ENCODE measurements at regions not wholly inside any gene's neighbourhood (a gene's known extent, or its start where the extent isn't known, plus 50 kb on each side); places are given as distances from the start of the nearest gene placed in this dataset.

GRCh38 chr12:63318933-63319332 is 167.9 kb upstream of the AVPR1A start:
- DNase-seq (ENCODE audit: low read depth) = no peak

DNA sequence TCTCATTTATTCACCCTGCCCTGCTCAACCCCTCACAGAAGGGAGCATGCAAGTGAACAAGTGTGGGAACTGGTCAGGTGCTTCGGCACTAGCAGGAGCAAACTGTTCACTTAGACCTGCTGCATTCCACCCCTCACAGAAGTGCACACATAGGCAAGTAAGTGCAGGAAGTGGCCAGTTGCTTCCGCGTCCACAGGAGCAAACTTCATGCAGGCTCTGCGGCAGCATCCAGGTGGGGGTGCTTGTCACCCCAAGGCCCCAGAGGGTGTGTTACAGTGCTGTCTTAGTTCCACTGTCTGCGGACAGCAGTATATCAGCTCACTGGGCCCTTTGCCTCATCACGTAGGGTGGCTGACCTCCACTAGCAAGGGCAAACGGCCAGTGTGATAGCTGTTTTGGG is 167.3 kb upstream of the AVPR1A start:
- no peak for DNase-seq (ENCODE audit: low read depth)

- DNase-seq (ENCODE audit: low read depth) = no peak
These were observed 166.9 kb upstream of the AVPR1A start for GRCh38 chr12:63317880-63318279.

GRCh38 chr12:63317286-63317846 is 166.4 kb upstream of the AVPR1A start:
- no peak for DNase-seq (ENCODE audit: low read depth)

GRCh38 chr12:63313139-63313538 is 162.1 kb upstream of the AVPR1A start:
- DNase-seq (ENCODE audit: low read depth) = no peak

- no peak for DNase-seq (ENCODE audit: low read depth)
These were observed 157.7 kb upstream of the AVPR1A start for GRCh38 chr12:63308671-63309070.

- DNase-seq (ENCODE audit: low read depth) = no peak
These were observed 156.8 kb upstream of the AVPR1A start for GRCh38 chr12:63307849-63308248.

GRCh38 chr12:63305901-63306875 is 155.2 kb upstream of the AVPR1A start:
- DNase-seq (ENCODE audit: low read depth) = no peak

DNA sequence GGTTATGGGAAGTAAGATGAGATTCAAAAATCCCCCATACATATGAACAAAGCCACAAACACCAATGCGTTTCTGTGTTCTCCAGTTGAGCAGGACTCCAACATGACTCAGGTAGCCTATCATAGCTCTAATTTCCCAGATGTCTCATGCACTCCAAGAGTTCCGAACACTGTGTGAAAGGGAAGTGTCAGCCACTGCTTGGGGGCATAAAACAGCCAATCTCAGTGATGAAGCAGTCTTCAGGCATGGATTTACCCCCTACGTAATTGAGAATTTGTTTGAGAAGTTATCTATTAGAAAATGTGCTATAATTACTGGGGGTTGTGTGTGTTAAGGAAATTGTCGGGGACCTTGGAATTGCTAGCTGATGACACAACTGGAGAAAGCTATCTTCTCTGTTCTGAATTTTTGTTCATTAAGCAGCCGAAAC is 153.9 kb upstream of the AVPR1A start:
- no peak for DNase-seq (ENCODE audit: low read depth)

GRCh38 chr12:63302941-63303536 is 152.0 kb upstream of the AVPR1A start:
- no peak for DNase-seq (ENCODE audit: low read depth)

DNA sequence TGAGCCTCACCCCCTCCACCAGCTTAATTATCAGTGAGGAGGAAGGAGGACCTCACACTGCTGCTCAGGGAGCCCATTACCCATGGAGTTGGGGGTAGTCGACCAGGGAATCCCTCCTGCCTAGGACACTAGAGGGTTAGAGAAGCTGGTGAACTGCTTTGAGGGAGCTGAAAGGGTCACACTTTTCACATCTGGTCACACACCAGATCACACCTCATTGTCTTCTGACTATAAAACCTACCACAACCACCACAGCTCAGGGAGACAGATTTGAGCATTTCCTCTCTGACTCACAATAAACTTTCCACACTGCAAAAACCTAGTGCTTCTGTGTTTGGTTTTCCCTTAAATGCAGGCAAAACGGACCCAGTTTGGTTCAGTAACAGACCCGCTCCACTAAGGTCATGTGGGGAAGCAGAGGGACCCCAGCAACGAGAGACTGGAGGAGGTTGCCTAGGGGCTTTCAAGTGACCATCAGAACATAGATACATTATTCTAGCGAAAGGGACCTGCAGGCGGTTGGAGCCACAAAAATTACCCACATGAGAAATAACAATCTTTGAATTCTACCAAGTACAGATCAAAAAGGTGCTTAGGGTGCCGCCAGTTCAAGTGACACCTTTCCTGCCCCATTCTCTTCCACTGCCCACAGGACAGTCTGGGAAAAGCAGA is 151.4 kb upstream of the AVPR1A start:
- DNase-seq (ENCODE audit: low read depth) = no peak

DNA sequence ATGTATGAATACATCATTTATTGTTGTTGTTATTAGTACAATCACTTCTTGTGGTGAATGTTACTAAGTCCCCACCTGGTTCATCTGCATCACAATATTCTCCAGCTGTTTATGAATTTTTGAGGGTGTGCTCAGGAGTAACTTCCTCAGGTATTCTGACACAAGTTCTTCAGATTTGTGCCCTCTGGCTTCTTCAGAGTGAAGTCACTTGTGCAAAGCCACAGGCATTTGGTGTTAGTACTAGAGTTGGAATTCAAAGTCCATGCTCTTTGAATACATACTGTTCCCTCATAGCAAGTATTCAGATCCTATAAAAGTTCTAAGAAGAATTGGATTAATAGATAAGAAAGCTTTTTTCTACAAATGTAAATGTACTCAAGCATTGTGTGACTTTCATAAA is 150.3 kb upstream of the AVPR1A start:
- no peak for DNase-seq (ENCODE audit: low read depth)

DNA sequence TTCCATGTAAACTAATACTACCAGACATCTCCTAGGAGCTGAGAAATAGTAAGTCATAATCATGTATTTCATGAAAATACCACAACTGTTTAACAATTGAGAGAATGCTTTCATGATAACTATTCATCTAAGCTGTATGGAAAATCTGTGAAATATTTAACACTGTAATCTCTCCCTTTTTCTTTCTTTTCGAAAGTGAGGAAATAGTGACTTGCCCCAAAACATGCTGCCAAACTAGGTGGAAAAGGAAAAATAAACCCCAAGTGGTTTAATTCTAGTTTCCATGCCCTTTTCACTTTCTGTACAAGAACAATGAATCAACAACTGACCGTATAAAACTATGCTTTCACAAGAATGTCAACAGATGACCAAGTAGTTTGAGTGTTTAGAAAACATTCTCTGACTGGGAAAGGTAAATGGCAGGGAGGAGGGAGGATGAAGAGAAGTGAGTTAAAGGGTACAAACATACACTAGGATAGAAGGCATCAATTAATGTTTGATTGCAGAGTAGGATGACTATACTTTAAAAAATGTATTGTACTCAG is 147.5 kb upstream of the AVPR1A start:
- DNase-seq (ENCODE audit: low read depth) = no peak

GRCh38 chr12:63294327-63294632 is 143.3 kb upstream of the AVPR1A start:
- DNase-seq (ENCODE audit: low read depth) = peak; percentile 54

- no peak for DNase-seq (ENCODE audit: low read depth)
These were observed 141.6 kb upstream of the AVPR1A start for GRCh38 chr12:63292471-63293221.

- no peak for DNase-seq (ENCODE audit: low read depth)
These were observed 125.8 kb upstream of the AVPR1A start for GRCh38 chr12:63276537-63277365.

DNA sequence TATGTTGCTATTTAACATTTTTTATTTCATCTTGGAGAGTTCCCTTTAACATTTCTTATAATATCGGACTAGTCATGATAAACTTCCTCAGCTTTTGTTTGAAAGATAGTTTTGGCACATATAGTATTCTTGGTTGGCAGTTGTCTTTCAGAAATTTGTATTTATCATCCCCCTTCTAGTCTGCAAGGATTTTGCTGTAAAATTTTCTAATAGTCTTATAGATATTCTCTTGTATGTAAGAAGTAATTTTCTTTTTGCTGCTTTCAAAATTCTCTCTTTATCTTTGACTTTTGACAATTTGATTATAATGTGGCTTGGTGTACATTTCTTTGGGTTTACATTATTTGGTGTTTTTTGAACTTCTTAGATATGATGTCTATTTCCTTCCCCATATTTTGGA is 116.0 kb upstream of the AVPR1A start:
- DNase-seq (ENCODE audit: low read depth) = no peak

DNA sequence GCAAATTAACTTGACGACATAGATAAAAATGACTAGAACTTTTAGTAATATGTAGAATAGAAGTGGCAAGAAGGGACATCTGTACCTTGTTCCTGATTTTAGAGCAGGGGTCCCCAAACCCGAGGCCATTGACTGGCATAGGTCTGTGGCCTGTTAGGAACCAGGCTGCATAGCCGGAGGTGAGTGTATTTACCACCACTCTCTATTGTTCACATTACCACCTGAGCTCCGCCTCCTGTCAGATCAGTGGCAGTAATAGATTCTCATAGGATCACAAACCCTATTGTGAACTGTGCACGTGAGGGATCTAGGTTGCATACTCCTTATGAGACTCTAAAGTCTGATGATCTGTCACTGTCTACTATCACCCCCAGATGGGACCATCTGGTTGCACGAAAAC is 113.6 kb upstream of the AVPR1A start:
- no peak for DNase-seq (ENCODE audit: low read depth)

DNA sequence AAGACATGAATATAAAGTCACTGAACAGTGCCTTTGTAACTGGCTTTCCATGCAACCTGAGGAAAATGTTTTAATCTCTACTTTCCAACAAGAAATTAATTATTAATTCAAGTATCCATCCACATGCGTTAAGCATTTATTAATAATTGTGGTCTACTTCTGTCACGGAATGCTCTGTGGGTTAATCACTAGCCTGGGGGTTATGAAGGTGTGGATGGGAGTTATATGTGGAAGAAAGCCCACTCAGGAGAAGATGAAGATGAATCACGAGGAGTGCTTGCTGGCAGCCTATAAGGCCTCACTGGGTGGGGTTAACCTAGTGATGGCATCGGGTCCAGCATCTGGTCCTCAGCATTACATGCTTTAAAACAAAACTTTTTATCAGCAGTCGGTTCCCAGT is 99.5 kb upstream of the AVPR1A start:
- DNase-seq (ENCODE audit: low read depth) = no peak

DNA sequence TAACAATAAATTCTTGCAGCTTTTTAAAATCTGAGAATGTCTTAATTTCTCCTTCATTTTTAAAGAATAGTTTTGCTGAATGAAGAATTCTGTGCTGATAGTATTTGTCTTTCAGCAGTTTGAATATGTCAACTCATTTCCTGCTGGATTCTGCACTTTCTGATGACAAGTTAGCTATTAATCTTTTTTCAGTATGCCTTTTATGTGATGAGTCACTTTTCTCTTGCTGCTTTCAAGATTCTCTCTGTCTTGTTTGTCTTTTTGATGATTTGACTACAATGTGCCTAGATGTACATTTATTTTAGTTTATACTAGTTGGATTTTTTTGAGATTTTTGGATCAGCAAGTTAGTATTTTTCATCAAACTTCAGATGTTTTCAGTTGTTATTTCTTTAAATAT is 87.9 kb upstream of the AVPR1A start:
- DNase-seq (ENCODE audit: low read depth) = no peak

GRCh38 chr12:63232896-63233295 is 81.9 kb upstream of the AVPR1A start:
- no peak for DNase-seq (ENCODE audit: low read depth)

Data from HS-5 (cell line).